Vagina (tissue), 2 donors: ENCODE measurements at regions not wholly inside any gene's neighbourhood (a gene's known extent, or its start where the extent isn't known, plus 50 kb on each side); places are given as distances from the start of the nearest gene placed in this dataset.

Source experiments
- CTCF ChIP-seq, 3 experiments: fragments of 450-650 bp in 2 of 3; fragments of 200-600 bp in 1 of 3; sonication (generic) in 1 of 3; IDR thresholded peaks; one replicate each; pipeline ENCODE4 v1.5.1; 2017 to 2019; ENCODE audit warnings: antibody characterized with exemption in 3 of 3, mild to moderate bottlenecking in 2 of 3, moderate library complexity in 2 of 3
- POLR2A ChIP-seq, 2 donors: fragments of 450-650 bp; IDR thresholded peaks; one replicate each; pipeline ENCODE4 v1.6.1; 2017; ENCODE audit warnings: antibody characterized with exemption in 2 of 2, mild to moderate bottlenecking in 2 of 2, moderate library complexity in 2 of 2
- POLR2AphosphoS5 ChIP-seq, 2 donors: sonication (generic); formaldehyde crosslinking; IDR thresholded peaks; one replicate each; pipeline ENCODE4 v1.9.0; 2017; ENCODE audit warnings: antibody characterized with exemption in 2 of 2, mild to moderate bottlenecking in 2 of 2, low read depth in 1 of 2; ENCODE audit not compliant: insufficient read depth in 1 of 2

- TF ChIP-seq POLR2A (IDR thresholded peaks at IDR 0.05) = no peak
- TF ChIP-seq CTCF (IDR thresholded peaks at IDR 0.05) = no peak
- TF ChIP-seq POLR2AphosphoS5 (IDR thresholded peaks at IDR 0.05; ENCODE audit: insufficient read depth in 1 of 2, low read depth in 1 of 2) = no peak
Observed at GRCh38 chr7:152912511-152912910, 153.0 kb downstream of the ACTR3B start.
